Neural cell (in vitro differentiated cells): ENCODE measurements at regions not wholly inside any gene's neighbourhood (a gene's known extent, or its start where the extent isn't known, plus 50 kb on each side); places are given as distances from the start of the nearest gene placed in this dataset.

Source experiments
- EP300 ChIP-seq: fragments of 450-650 bp; conservative IDR thresholded peaks from 2 replicates; pipeline ENCODE4 v1.6.1; 2014; ENCODE audit warnings: antibody characterized with exemption, mild to moderate bottlenecking, moderate library complexity; ENCODE audit not compliant: poor library complexity, severe bottlenecking
- POLR2AphosphoS5 ChIP-seq: IDR thresholded peaks from 2 replicates; pipeline ENCODE4 v1.6.1; 2012

GRCh38 chr18:8890957-8891464 is 185.7 kb downstream of the MTCL1 start:
- TF ChIP-seq POLR2AphosphoS5, result no peak
- no peak for TF ChIP-seq EP300
